Fibroblast of the aortic adventitia (primary cell): ENCODE measurements at regions not wholly inside any gene's neighbourhood (a gene's known extent, or its start where the extent isn't known, plus 50 kb on each side); places are given as distances from the start of the nearest gene placed in this dataset.

Experiments
- DNase-seq: peaks from one replicate; pipeline ENCODE4 v3.0.0-alpha.2; 2010; ENCODE audit warnings: low read depth
- H3K4me3 ChIP-seq: 2 replicates; pipeline ENCODE4 v1.5.1; 2011; ENCODE audit warnings: low read depth, mild to moderate bottlenecking, control low read depth, low read length, moderate library complexity
- TF ChIP-seq, protein P1 (sequence below): IDR thresholded peaks from 2 replicates; pipeline ENCODE4 v1.5.1; 2011; ENCODE audit warnings: mild to moderate bottlenecking, low read length, control low read depth, inconsistent platforms; ENCODE audit not compliant: insufficient read depth

DNA sequence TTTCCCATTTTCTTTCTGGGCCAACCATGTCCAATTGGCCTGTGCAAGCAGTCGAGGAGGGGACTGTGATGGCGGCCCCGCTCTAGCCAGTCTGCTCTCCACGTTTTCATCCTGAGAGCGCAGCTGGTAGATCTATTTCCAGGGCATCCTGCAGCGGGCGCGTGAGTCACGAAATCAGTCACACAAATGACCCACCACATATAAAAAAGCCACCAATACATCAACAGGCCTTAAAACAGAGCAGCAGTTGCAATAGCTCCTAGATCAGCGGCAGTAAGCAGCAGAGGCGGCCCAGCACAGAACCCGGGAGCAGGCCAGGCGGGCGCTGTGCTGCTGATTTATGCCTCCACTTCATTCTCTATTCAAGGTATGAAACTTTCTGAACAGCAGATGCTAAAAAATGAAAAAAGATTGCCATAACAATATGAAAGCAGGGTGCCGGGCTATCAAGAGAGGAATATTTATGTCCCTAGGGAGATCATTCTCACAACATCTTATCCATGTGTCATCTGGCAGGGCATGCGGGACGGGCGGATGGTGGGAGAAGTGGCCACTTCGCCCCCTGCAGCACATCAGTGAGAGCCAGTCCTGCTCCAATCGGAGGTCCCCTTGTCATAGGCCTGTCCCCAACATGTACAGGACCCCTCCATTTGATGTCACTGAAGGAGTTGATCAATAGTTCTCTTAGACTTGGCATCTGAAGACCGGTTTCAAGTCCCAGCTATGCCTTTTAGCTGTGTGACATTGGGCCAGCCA is 98.0 kb upstream of the GPR26 start:
- TF ChIP-seq, protein P1, sequence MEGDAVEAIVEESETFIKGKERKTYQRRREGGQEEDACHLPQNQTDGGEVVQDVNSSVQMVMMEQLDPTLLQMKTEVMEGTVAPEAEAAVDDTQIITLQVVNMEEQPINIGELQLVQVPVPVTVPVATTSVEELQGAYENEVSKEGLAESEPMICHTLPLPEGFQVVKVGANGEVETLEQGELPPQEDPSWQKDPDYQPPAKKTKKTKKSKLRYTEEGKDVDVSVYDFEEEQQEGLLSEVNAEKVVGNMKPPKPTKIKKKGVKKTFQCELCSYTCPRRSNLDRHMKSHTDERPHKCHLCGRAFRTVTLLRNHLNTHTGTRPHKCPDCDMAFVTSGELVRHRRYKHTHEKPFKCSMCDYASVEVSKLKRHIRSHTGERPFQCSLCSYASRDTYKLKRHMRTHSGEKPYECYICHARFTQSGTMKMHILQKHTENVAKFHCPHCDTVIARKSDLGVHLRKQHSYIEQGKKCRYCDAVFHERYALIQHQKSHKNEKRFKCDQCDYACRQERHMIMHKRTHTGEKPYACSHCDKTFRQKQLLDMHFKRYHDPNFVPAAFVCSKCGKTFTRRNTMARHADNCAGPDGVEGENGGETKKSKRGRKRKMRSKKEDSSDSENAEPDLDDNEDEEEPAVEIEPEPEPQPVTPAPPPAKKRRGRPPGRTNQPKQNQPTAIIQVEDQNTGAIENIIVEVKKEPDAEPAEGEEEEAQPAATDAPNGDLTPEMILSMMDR, result no peak
- H3K4me3 ChIP-seq, result no peak overlapping the region
- no peak for DNase-seq

DNA sequence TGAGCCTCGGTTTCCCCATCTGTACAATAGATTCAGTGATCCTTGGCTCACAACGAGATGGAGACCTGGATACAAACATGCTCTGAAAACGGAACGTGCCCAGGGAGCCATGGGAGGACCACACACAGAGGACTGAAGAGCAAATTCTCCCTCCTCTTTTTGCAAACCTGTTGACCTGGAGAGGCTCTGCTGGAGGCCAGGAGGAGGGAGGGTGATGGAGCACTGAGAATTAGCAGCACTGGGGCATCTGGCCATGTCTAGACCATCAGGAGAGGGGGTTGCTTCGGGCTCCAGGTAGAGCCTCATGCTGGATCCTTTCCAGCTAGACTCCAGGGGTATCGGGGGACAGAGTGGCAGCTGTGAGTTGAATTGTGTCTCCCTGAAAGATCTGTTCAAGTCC is 97.4 kb upstream of the GPR26 start:
- H3K4me3 ChIP-seq, result no peak overlapping the region

DNA sequence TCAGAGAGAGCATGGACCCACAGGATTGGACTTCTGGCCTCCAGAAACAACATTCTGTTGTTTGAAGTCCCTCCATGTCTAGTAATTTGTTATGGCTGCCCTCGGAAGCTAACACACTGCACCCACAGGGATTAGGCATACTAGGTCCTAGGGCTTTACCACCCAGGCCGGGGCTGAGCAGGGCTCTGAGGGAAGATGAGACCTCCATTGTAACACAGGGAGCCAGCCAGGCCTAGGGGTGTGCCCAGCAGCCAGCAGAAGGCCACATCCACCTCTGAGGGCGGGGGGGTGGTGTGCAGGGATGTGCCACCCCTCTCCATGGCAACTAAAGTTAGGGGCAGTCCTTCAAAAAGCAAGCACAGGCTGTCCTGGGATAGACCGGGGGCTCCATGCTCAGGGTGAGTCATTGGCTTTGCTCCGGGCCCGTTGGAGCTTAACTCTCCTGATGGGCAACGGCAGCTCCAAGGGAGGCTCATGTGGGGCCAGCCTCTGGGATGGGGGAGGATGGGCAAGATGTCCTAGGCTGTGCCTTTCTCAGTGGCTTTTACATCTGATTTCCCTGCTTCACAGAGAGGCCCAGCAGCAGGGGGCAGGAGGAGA is 96.6 kb upstream of the GPR26 start:
- TF ChIP-seq, protein P1, result no peak
- H3K4me3 ChIP-seq, result no peak overlapping the region
- DNase-seq, result no peak

More for the DNA sequence above, 97.4 kb upstream of the GPR26 start:
- DNase-seq, result no peak
- TF ChIP-seq, protein P1, result no peak

DNA sequence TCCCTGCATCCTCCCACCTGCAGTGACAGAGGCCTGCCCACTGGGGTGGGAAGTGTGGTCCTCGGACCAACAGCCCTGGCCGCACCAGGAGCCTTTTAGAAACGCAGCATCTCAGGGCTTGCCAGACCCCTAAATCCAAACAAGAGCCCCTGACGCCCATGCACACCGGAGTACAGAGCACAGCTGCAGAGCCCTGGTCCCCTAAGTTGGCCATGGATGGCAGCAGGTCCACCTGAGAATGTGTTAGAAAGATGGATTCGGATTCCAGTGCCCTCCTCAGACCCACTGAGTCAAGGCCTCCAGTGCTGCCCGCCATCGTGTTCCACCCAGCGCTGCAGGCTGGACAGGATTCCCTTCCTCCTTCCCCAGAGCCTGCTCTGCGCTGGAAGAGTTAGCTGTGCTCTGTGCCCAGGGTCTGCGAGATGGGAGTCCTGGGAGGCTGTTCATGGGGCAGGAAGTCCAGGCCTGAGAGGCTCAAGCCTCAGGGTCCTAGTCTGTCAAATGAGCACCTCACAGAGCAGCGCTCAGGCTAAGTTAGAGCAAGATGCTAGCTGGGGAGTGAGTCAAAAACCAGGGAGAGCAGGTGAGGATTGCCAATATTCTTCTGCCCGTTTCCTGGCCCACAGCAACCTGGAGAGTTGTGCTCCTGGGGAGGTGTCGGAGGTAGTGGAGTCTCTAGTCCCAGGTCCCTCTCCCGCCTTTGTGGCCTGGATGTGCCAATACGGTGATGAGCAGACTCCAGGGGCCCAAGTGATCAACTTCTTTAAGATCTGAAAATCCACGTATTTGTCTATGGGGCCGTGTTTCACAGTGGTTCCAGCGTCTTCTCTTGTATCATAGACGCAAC is 95.9 kb upstream of the GPR26 start:
- no peak for DNase-seq
- H3K4me3 ChIP-seq, result no peak overlapping the region
- TF ChIP-seq, protein P1, result no peak

DNA sequence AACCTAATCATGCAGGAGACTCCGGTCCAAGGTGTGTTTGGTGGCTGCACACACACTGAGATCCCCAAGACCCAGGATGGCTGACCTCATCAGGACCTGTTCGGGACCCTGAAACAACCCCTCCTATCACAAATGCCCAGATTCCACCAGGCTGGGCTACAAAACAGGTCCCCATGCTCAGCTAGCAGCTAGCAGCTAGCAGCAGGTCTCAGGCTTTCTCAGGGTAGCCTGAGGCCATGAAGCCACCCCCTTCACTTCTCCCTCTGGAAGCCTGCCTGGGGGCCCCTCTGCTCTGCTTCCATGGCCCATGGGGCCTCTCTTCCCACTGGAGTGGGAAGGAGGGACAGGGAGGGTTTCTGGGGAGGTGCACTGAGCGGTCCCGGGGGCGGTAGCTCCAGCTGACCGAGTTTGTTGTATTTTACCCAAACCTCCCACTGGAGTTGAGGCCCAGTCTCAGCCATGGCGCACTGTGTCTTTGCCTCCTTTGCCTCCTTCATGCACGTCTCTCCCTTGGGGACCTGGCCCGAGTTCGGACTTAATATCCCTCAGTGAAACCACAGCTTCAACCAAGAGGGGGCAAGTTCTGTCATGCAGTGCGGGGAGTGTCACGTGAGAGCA is 95.1 kb upstream of the GPR26 start:
- H3K4me3 ChIP-seq, result no peak overlapping the region

DNA sequence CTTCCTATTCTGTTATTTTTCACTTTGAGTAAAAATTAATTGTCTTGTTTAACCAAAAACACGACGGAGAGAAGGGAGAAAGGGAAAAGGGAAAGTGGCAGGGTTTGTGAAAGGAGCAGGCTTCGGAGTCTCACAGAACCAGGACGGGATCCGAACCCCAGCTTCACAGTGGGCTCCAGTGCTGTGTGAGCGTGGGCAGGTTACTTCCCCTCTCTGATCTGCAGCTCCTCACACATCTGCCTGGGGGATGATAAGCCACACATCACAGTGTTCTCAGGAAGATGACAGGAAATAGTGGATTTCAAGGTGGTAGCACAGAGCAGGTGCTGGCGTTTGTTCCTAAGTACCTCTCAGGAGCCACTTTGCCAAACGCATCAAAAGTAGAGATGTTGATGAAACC is 94.2 kb upstream of the GPR26 start:
- TF ChIP-seq, protein P1, result no peak
- no peak for DNase-seq

More for the DNA sequence above, 95.1 kb upstream of the GPR26 start:
- TF ChIP-seq, protein P1, result no peak
- DNase-seq, result no peak

More for the DNA sequence above, 94.2 kb upstream of the GPR26 start:
- H3K4me3 ChIP-seq, result no peak overlapping the region
